Activated CD4-positive, alpha-beta T cell treated with anti-CD3 and anti-CD28 coated beads, Interleukin-2, amount 10 ng/mL, durations not matched to agents 24 days and 14 days (primary cell): ENCODE measurements at regions not wholly inside any gene's neighbourhood (a gene's known extent, or its start where the extent isn't known, plus 50 kb on each side); places are given as distances from the start of the nearest gene placed in this dataset.
"Not testable (repeated sequence)": the region's sequence is repeated elsewhere in the genome, so short reads cannot be mapped to it uniquely, and the experiment has no call there.

Experiments
- DNase-seq: peaks from one replicate; pipeline ENCODE4 v3.0.0; 2022
- H3K27ac Mint-ChIP-seq: one replicate; pipeline ENCODE4 v1.8.0; 2022; ENCODE audit warnings: mild to moderate bottlenecking, mixed read lengths
- H3K27me3 Mint-ChIP-seq: one replicate; pipeline ENCODE4 v1.8.0; 2022; ENCODE audit warnings: mixed read lengths
- H3K36me3 Mint-ChIP-seq: one replicate; pipeline ENCODE4 v1.8.0; 2022; ENCODE audit warnings: low read depth, mild to moderate bottlenecking, mixed read lengths
- H3K4me1 Mint-ChIP-seq: one replicate; pipeline ENCODE4 v1.8.0; 2021; ENCODE audit warnings: mixed read lengths
- H3K4me3 Mint-ChIP-seq: one replicate; pipeline ENCODE4 v1.8.0; 2022; ENCODE audit warnings: mild to moderate bottlenecking, moderate library complexity, mixed read lengths
- H3K9me3 Mint-ChIP-seq: one replicate; pipeline ENCODE4 v1.8.0; 2021; ENCODE audit warnings: mixed read lengths
- intact Hi-C: fragments of 100-400 bp; cut with micrococcal nuclease; formaldehyde crosslinking; loops from one replicate; pipeline ENCODE4 v1.15.1; 2023

GRCh38 chr7:138249975-138250374 is 173.7 kb downstream of the AKR1D1 start:
- Mint-ChIP-seq H3K9me3 (peaks cover 5% of the 10 kb centered on the region), H3K27ac (no peak overlapping the region), H3K4me3 (no peak overlapping the region), H3K27me3 (peaks cover 3% of the 10 kb centered on the region), H3K4me1 (no peaks in the 10 kb centered on the region), H3K36me3 (no peaks in the 10 kb centered on the region)
- intact Hi-C loops: loop anchor here (5.0 kb wide), 1 partner anchor 487 kb away; no protein-coding TSS in a partner anchor
- no peak for DNase-seq

- DNase-seq, H3K9me3 Mint-ChIP-seq, H3K36me3 Mint-ChIP-seq, H3K27ac Mint-ChIP-seq, H3K4me1 Mint-ChIP-seq, H3K4me3 Mint-ChIP-seq, H3K27me3 Mint-ChIP-seq, intact Hi-C loops: not testable (repeated sequence)
Measured at GRCh38 chr7:138252666-138253065, 176.4 kb downstream of the AKR1D1 start.

- H3K4me1 Mint-ChIP-seq: no peaks in the 10 kb centered on the region
- peaks cover 8% of the 10 kb centered on the region for H3K9me3 Mint-ChIP-seq
- no peak overlapping the region for H3K27ac Mint-ChIP-seq
Measured at GRCh38 chr7:138254444-138254843, 178.2 kb downstream of the AKR1D1 start.

GRCh38 chr7:138257459-138258196 is 181.4 kb downstream of the AKR1D1 start:
- no peak for DNase-seq

More at GRCh38 chr7:138254444-138254843, 178.2 kb downstream of the AKR1D1 start:
- no peak for DNase-seq
- no peaks in the 10 kb centered on the region for H3K36me3 Mint-ChIP-seq
- H3K4me3 Mint-ChIP-seq: no peak overlapping the region
- intact Hi-C loops: no loop called here
- H3K27me3 Mint-ChIP-seq: no peaks in the 10 kb centered on the region

GRCh38 chr7:138258197-138258559 is 181.9 kb downstream of the AKR1D1 start:
- no peak overlapping the region for H3K4me3 Mint-ChIP-seq
- no peaks in the 10 kb centered on the region for H3K27me3 Mint-ChIP-seq
- peaks cover 7% of the 10 kb centered on the region for H3K9me3 Mint-ChIP-seq
- no peak for DNase-seq
- no peak overlapping the region for H3K27ac Mint-ChIP-seq
- no peaks in the 10 kb centered on the region for H3K36me3 Mint-ChIP-seq
- no peaks in the 10 kb centered on the region for H3K4me1 Mint-ChIP-seq
- intact Hi-C loops: no loop called here

More at GRCh38 chr7:138257459-138258196, 181.4 kb downstream of the AKR1D1 start:
- Mint-ChIP-seq H3K36me3 (no peaks in the 10 kb centered on the region), H3K27ac (no peak overlapping the region), H3K27me3 (no peaks in the 10 kb centered on the region), H3K4me1 (no peaks in the 10 kb centered on the region), H3K9me3 (peaks cover 8% of the 10 kb centered on the region), H3K4me3 (no peak overlapping the region)
- intact Hi-C loops: no loop called here

GRCh38 chr7:138259675-138260074 is 183.4 kb downstream of the AKR1D1 start:
- H3K27me3 Mint-ChIP-seq: no peaks in the 10 kb centered on the region
- DNase-seq: no peak
- H3K36me3 Mint-ChIP-seq: no peaks in the 10 kb centered on the region
- H3K9me3 Mint-ChIP-seq: peaks cover 4% of the 10 kb centered on the region
- no peaks in the 10 kb centered on the region for H3K4me1 Mint-ChIP-seq
- H3K4me3 Mint-ChIP-seq: no peak overlapping the region
- no peak overlapping the region for H3K27ac Mint-ChIP-seq
- intact Hi-C loops: no loop called here

GRCh38 chr7:138267934-138268333 is 191.7 kb downstream of the AKR1D1 start:
- Mint-ChIP-seq H3K36me3 (no peaks in the 10 kb centered on the region), H3K9me3 (no peaks in the 10 kb centered on the region), H3K27ac (no peak overlapping the region), H3K4me3 (no peak overlapping the region), H3K27me3 (no peaks in the 10 kb centered on the region), H3K4me1 (no peaks in the 10 kb centered on the region)
- intact Hi-C loops: no loop called here
- DNase-seq: no peak

GRCh38 chr7:138276891-138277290 is 183.2 kb upstream of the TRIM24 start:
- intact Hi-C loops: no loop called here
- H3K9me3 Mint-ChIP-seq: no peaks in the 10 kb centered on the region
- H3K4me3 Mint-ChIP-seq: no peak overlapping the region
- no peaks in the 10 kb centered on the region for H3K4me1 Mint-ChIP-seq
- H3K27me3 Mint-ChIP-seq: no peaks in the 10 kb centered on the region
- no peaks in the 10 kb centered on the region for H3K36me3 Mint-ChIP-seq
- no peak for DNase-seq
- no peak overlapping the region for H3K27ac Mint-ChIP-seq

GRCh38 chr7:138278601-138279000 is 181.5 kb upstream of the TRIM24 start:
- Mint-ChIP-seq H3K36me3 (no peaks in the 10 kb centered on the region), H3K9me3 (no peaks in the 10 kb centered on the region), H3K4me1 (no peaks in the 10 kb centered on the region), H3K27me3 (no peaks in the 10 kb centered on the region), H3K27ac (no peak overlapping the region), H3K4me3 (no peak overlapping the region)
- no peak for DNase-seq
- intact Hi-C loops: no loop called here

GRCh38 chr7:138282997-138283396 is 177.1 kb upstream of the TRIM24 start:
- intact Hi-C loops: no loop called here

GRCh38 chr7:138285129-138285528 is 174.9 kb upstream of the TRIM24 start:
- Mint-ChIP-seq H3K4me1 (no peaks in the 10 kb centered on the region), H3K4me3 (no peak overlapping the region), H3K27ac (no peak overlapping the region), H3K9me3 (no peaks in the 10 kb centered on the region), H3K36me3 (no peaks in the 10 kb centered on the region), H3K27me3 (no peaks in the 10 kb centered on the region)
- intact Hi-C loops: no loop called here
- DNase-seq: no peak

More at GRCh38 chr7:138282997-138283396, 177.1 kb upstream of the TRIM24 start:
- H3K9me3 Mint-ChIP-seq: no peaks in the 10 kb centered on the region
- DNase-seq: no peak
- H3K4me3 Mint-ChIP-seq: no peak overlapping the region
- no peaks in the 10 kb centered on the region for H3K27me3 Mint-ChIP-seq
- H3K4me1 Mint-ChIP-seq: no peaks in the 10 kb centered on the region
- H3K27ac Mint-ChIP-seq: no peak overlapping the region
- no peaks in the 10 kb centered on the region for H3K36me3 Mint-ChIP-seq

GRCh38 chr7:138286846-138287245 is 173.2 kb upstream of the TRIM24 start:
- intact Hi-C loops: no loop called here
- DNase-seq: no peak
- H3K36me3 Mint-ChIP-seq: no peaks in the 10 kb centered on the region
- no peak overlapping the region for H3K27ac Mint-ChIP-seq
- H3K9me3 Mint-ChIP-seq: no peaks in the 10 kb centered on the region
- H3K4me1 Mint-ChIP-seq: no peaks in the 10 kb centered on the region
- no peak overlapping the region for H3K4me3 Mint-ChIP-seq
- H3K27me3 Mint-ChIP-seq: no peaks in the 10 kb centered on the region

- DNase-seq: no peak
- no peaks in the 10 kb centered on the region for H3K4me1 Mint-ChIP-seq
- no peak overlapping the region for H3K27ac Mint-ChIP-seq
- H3K27me3 Mint-ChIP-seq: no peaks in the 10 kb centered on the region
- H3K9me3 Mint-ChIP-seq: no peaks in the 10 kb centered on the region
- no peaks in the 10 kb centered on the region for H3K36me3 Mint-ChIP-seq
- intact Hi-C loops: no loop called here
- H3K4me3 Mint-ChIP-seq: no peak overlapping the region
Measured at GRCh38 chr7:138287549-138287948, 172.5 kb upstream of the TRIM24 start.

- no peaks in the 10 kb centered on the region for H3K9me3 Mint-ChIP-seq
Measured at GRCh38 chr7:138289082-138289481, 171.0 kb upstream of the TRIM24 start.

GRCh38 chr7:138289864-138290263 is 170.2 kb upstream of the TRIM24 start:
- Mint-ChIP-seq H3K27ac (no peak overlapping the region), H3K27me3 (no peaks in the 10 kb centered on the region), H3K4me3 (no peak overlapping the region), H3K4me1 (no peaks in the 10 kb centered on the region), H3K36me3 (no peaks in the 10 kb centered on the region), H3K9me3 (no peaks in the 10 kb centered on the region)
- intact Hi-C loops: no loop called here
- no peak for DNase-seq

More at GRCh38 chr7:138289082-138289481, 171.0 kb upstream of the TRIM24 start:
- intact Hi-C loops: no loop called here
- no peak for DNase-seq
- Mint-ChIP-seq H3K27me3 (no peaks in the 10 kb centered on the region), H3K36me3 (no peaks in the 10 kb centered on the region), H3K4me1 (no peaks in the 10 kb centered on the region), H3K4me3 (no peak overlapping the region), H3K27ac (no peak overlapping the region)
